Breast epithelium (tissue), 4 donors: ENCODE measurements at regions not wholly inside any gene's neighbourhood (a gene's known extent, or its start where the extent isn't known, plus 50 kb on each side); places are given as distances from the start of the nearest gene placed in this dataset.
"Not testable (repeated sequence)": the region's sequence is repeated elsewhere in the genome, so short reads cannot be mapped to it uniquely, and the experiment has no call there.

ENCODE experiments used
- DNase-seq, 2 donors: peaks; one replicate each; pipeline ENCODE4 v3.0.0-alpha.2; 2019; ENCODE audit warnings: low spot score in 2 of 2
- H3K27ac ChIP-seq, 2 donors: fragments of 200-600 bp; sonication (generic) in 1 of 2; one replicate each; pipeline ENCODE4 v1.5.1; 2016 to 2019; ENCODE audit warnings: mild to moderate bottlenecking in 1 of 2
- H3K27me3 ChIP-seq, 2 donors: fragments of 200-600 bp; sonication (generic) in 1 of 2; one replicate each; pipeline versions ENCODE4 v1.5.1 to v1.6.0; 2017 to 2019; ENCODE audit warnings: control low read depth in 1 of 2, mild to moderate bottlenecking in 1 of 2
- H3K36me3 ChIP-seq: fragments of 200-600 bp; one replicate; pipeline ENCODE4 v1.5.1; 2019
- H3K4me1 ChIP-seq, 2 donors: fragments of 200-600 bp; sonication (generic); one replicate each; pipeline ENCODE4 v1.5.1; 2016 to 2019; ENCODE audit warnings: control low read depth in 1 of 2
- H3K4me3 ChIP-seq, 3 donors: fragments of 200-600 bp; sonication (generic); 1 replicate in 2 of 3; 2 replicates in 1 of 3; pipeline ENCODE4 v1.5.1; 2016 to 2019; ENCODE audit warnings: mild to moderate bottlenecking in 3 of 3, moderate library complexity in 2 of 3
- H3K9me3 ChIP-seq, 2 donors: fragments of 200-600 bp; sonication (generic) in 1 of 2; one replicate each; pipeline ENCODE4 v1.5.1; 2016 to 2019; ENCODE audit warnings: control low read depth in 1 of 2
- POLR2A ChIP-seq: fragments of 450-650 bp; IDR thresholded peaks from one replicate; pipeline ENCODE4 v1.6.1; 2016; ENCODE audit warnings: antibody characterized with exemption, mild to moderate bottlenecking, moderate library complexity
- POLR2AphosphoS5 ChIP-seq, 3 donors: sonication (generic); formaldehyde crosslinking; IDR thresholded peaks; one replicate each; pipeline ENCODE4 v1.6.1; 2017; ENCODE audit warnings: antibody characterized with exemption in 3 of 3
- intact Hi-C: fragments of 100-400 bp; cut with DNase I; formaldehyde crosslinking; loops from one replicate; pipeline ENCODE4 v1.15.1; 2023; ENCODE audit warnings: low total_unique reads
- TF ChIP-seq, protein P1 (sequence below), 3 donors: fragments of 450-650 bp; IDR thresholded peaks; one replicate each; pipeline ENCODE4 v1.5.1; 2016 to 2017; ENCODE audit warnings: antibody characterized with exemption in 3 of 3, mild to moderate bottlenecking in 3 of 3, moderate library complexity in 3 of 3

DNA sequence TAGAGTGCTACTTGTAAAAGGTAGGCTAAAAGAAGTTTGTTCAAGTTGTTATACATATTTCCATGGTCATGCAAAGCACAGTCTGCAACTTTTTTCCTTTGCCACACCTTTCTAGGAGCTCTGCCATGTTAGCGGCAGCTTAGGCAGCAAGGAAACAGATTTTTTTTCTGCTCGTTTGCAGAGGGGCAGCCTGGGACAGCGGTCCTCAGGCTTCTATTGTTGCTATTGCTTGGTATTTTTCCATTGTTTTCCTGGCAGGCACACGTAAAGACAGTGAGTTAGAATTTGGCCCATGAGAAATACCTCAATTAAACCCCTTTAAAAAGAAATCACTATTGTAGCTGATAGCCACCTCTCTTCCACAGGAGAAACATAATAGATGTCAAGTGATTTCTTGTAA lies 391.4 kb downstream of the SH2D1A start:
- Histone ChIP-seq H3K27ac (no peak overlapping the region), H3K4me1 (no peaks in the 10 kb centered on the region), H3K9me3 (no peaks in the 10 kb centered on the region), H3K4me3 (no peak overlapping the region), H3K36me3 (no peaks in the 10 kb centered on the region), H3K27me3 (no peaks in the 10 kb centered on the region)
- intact Hi-C loops: no loop called here
- DNase-seq: no peak
- TF ChIP-seq, protein P1, sequence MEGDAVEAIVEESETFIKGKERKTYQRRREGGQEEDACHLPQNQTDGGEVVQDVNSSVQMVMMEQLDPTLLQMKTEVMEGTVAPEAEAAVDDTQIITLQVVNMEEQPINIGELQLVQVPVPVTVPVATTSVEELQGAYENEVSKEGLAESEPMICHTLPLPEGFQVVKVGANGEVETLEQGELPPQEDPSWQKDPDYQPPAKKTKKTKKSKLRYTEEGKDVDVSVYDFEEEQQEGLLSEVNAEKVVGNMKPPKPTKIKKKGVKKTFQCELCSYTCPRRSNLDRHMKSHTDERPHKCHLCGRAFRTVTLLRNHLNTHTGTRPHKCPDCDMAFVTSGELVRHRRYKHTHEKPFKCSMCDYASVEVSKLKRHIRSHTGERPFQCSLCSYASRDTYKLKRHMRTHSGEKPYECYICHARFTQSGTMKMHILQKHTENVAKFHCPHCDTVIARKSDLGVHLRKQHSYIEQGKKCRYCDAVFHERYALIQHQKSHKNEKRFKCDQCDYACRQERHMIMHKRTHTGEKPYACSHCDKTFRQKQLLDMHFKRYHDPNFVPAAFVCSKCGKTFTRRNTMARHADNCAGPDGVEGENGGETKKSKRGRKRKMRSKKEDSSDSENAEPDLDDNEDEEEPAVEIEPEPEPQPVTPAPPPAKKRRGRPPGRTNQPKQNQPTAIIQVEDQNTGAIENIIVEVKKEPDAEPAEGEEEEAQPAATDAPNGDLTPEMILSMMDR (IDR thresholded peaks at IDR 0.05): no peak
- TF ChIP-seq POLR2AphosphoS5 (IDR thresholded peaks at IDR 0.05) (no peak), POLR2A (no peak)

GRCh38 chrX:124747295-124747694 lies 400.9 kb downstream of the SH2D1A start:
- peaks cover 0 to 8% of the 10 kb centered on the region in 2 donors for H3K27me3 ChIP-seq
- no peaks in the 10 kb centered on the region for H3K4me1 ChIP-seq
- no peak overlapping the region for H3K4me3 ChIP-seq
- H3K36me3 ChIP-seq: no peaks in the 10 kb centered on the region
- H3K27ac ChIP-seq: no peak overlapping the region
- TF ChIP-seq POLR2A (no peak), POLR2AphosphoS5 (IDR thresholded peaks at IDR 0.05) (no peak)
- TF ChIP-seq, protein P1 (IDR thresholded peaks at IDR 0.05): no peak
- no peaks in the 10 kb centered on the region for H3K9me3 ChIP-seq
- DNase-seq: no peak
- intact Hi-C loops: no loop called here

DNA sequence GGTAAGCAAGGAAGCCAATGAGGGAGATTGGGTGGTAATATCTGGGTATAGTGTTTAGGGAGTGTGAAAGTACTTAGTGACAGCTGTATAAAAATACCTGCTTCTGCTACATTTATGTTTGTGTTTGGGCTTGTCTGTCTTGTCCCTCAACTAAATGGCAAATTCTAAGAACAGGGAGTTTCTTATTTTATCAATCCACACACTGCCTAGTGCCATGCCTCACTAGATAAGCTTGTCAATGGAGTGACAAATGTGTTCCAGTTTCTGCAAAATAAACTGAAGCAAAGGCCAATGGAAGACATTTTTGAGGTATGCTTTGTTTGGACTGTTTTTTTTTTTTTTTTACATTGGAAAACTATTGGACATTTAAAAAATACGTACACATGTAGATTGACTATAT lies 418.0 kb downstream of the SH2D1A start:
- no peak for TF ChIP-seq POLR2AphosphoS5 (IDR thresholded peaks at IDR 0.05)
- TF ChIP-seq, protein P1 (IDR thresholded peaks at IDR 0.05): no peak
- intact Hi-C loops: no loop called here
- Histone ChIP-seq H3K36me3 (no peaks in the 10 kb centered on the region), H3K27me3 (no peaks in the 10 kb centered on the region), H3K4me1 (no peaks in the 10 kb centered on the region), H3K9me3 (no peaks in the 10 kb centered on the region), H3K27ac (no peak overlapping the region), H3K4me3 (no peak overlapping the region)
- DNase-seq: no peak

- intact Hi-C loops: no loop called here
- TF ChIP-seq POLR2A (no peak), POLR2AphosphoS5 (IDR thresholded peaks at IDR 0.05) (no peak)
- TF ChIP-seq, protein P1 (IDR thresholded peaks at IDR 0.05): no peak
- Histone ChIP-seq H3K36me3 (no peaks in the 10 kb centered on the region), H3K4me1 (no peaks in the 10 kb centered on the region), H3K4me3 (no peak overlapping the region), H3K27ac (no peak overlapping the region), H3K9me3 (no peaks in the 10 kb centered on the region), H3K27me3 (no peaks in the 10 kb centered on the region)
- no peak for DNase-seq
These were observed 422.8 kb downstream of the SH2D1A start for GRCh38 chrX:124769166-124769565.

DNA sequence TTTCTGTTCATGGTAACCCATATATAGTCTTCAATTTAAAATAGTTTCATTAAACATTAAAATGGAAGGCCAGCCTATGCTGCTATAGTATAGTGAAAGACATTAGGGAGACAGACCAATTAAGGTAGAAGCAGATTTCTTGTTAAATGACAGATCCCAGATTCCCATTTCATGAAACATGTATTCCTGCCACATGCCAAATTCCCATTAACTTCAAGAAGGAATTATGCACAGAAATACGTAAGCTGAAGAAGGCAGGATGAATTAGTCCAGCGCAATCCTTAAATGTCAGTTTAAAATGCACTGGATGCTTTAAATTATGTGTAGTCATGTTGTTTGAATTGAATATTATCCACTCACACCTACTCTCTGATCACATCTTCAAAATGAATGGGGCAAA lies 424.9 kb downstream of the SH2D1A start:
- Histone ChIP-seq H3K9me3 (no peaks in the 10 kb centered on the region), H3K27me3 (no peaks in the 10 kb centered on the region), H3K27ac (no peak overlapping the region), H3K4me1 (no peaks in the 10 kb centered on the region), H3K36me3 (no peaks in the 10 kb centered on the region), H3K4me3 (no peak overlapping the region)
- intact Hi-C loops: no loop called here
- no peak for DNase-seq
- no peak for TF ChIP-seq POLR2A
- TF ChIP-seq, protein P1 (IDR thresholded peaks at IDR 0.05): no peak

DNA sequence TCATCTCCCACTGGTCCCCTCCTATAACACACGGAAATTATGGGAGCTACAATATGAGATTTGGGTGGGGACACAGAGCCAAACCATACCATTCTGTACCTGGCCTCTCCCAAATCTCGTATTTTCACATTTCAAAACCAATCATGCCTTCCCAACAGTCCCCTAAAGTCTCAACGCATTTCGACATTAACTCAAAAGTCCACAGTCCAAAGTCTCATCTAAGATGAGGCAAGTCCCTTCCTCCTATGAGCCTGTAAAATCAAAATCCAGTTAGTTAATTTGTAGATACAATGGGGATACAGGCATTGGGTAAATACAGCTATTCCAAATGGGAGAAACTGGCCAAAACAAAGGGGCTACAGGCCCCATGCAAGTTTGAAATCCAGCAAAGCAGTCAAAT lies 441.9 kb downstream of the SH2D1A start:
- intact Hi-C loops, H3K27me3 ChIP-seq, H3K4me1 ChIP-seq, DNase-seq, H3K9me3 ChIP-seq, H3K36me3 ChIP-seq, H3K4me3 ChIP-seq, H3K27ac ChIP-seq: not testable (repeated sequence)

- intact Hi-C loops, H3K9me3 ChIP-seq, DNase-seq, H3K27me3 ChIP-seq, H3K27ac ChIP-seq, H3K36me3 ChIP-seq, H3K4me1 ChIP-seq, H3K4me3 ChIP-seq: not testable (repeated sequence)
These were observed 443.5 kb downstream of the SH2D1A start for GRCh38 chrX:124789874-124790273.
